GM21786 (cell line): ENCODE measurements at regions not wholly inside any gene's neighbourhood (a gene's known extent, or its start where the extent isn't known, plus 50 kb on each side); places are given as distances from the start of the nearest gene placed in this dataset.
"Not testable (repeated sequence)": the region's sequence is repeated elsewhere in the genome, so short reads cannot be mapped to it uniquely, and the experiment has no call there.

ENCODE experiments used
- ATAC-seq: cut with Tn5 transposase; IDR thresholded peaks from one replicate; pipeline ENCODE4 v1.9.1; 2021; ENCODE audit not compliant: unreplicated experiment

DNA sequence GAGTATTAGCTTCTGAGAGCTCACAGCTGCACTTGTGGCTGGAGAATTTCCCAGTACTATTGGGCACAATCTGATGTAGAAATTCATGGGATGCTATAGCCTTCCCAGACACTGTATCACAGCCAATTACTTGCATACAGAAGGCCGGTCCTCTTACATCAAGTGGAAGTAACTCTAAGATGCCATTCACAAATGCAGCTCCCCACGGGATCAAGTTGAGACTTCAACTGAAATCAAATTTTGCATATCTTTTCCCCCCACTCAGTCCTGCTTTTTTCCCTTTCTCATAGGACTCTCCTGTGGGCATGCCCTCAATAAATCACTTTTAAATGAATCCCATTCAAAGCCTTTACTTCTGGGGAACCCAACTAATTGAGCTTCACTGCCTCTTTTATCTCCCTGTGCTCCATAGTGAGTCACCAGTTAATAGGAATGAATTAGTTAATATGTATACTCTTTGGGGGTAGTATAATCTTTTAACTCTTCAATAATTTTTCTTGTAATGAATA lies 1970.8 kb downstream of the OLFM4 start:
- ATAC-seq, result no peak

DNA sequence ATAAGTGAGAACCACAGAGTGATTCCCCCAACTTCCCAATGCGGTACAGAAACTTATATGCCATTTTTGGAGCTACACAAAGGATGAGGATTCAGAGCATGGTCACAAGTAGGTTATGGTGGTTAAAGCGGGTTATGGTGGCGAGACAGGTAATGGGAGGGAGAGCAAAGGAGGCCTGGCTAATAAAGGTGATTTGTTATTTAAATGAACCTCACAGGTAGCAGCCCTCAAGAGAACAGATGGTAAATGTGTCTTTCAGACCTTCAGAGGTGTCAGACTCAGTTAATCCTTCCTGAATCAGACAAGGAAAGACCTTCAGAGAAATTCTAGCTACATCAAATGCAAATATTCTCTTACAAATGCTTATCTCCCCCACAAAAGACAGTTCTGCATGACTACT lies 1971.4 kb downstream of the OLFM4 start:
- no peak for ATAC-seq

DNA sequence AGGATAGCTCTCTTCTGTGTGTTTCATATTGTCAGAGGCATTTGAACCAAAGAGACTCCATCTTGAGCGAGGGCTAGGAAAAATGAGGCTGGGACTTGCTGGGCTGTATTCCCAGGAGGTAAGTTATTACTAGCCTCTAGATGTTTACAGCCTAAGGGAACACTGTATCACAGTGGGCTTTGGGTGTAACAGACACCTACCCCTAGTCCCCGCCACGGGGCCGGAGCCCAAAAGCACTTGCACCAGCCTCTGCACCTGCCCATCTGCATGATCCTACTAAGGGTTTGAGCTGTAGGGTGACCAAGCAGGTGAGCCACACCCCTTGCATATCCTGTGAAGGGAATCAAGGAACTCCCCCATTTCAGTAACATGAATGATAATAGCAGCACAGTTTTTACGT lies 1972.2 kb downstream of the OLFM4 start:
- no peak for ATAC-seq

DNA sequence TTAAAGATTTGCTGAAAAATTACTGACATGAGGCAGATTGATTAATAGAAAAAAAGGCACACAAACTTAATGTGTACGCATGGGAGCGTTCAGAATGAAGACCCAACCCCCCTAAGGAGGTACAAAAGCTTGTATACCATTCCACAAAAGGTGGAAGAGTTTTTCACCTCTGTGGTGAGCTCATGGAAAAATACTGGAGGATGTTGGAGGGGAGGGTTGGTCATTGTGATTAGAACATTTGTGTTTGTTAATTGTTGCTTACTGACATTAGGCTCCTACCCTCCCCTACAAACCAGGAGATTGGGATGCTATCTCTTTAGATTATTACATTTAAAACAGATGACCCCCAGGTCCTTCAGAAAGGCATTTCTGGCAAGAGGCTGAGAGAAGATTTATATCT lies 1973.3 kb downstream of the OLFM4 start:
- ATAC-seq, result no peak

DNA sequence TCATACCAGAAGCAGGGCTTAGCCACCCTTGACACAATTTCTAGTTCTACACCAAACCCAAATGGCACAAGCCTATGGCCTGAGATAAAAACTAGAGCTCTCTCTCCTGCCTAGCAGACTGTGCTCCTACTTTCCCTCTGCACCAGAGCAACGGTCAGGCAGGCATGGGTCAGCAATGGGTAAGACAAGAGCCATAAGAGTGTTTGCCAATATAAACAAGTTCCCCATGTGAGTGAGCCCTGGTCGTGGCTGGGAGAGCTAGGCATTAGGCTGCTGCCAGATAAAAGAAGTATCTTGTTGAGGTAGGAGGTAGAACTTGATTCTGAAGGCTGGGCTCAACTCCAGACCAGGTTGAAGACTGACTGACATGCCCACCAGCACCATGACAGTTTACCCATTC lies 1979.1 kb downstream of the OLFM4 start:
- no peak for ATAC-seq

DNA sequence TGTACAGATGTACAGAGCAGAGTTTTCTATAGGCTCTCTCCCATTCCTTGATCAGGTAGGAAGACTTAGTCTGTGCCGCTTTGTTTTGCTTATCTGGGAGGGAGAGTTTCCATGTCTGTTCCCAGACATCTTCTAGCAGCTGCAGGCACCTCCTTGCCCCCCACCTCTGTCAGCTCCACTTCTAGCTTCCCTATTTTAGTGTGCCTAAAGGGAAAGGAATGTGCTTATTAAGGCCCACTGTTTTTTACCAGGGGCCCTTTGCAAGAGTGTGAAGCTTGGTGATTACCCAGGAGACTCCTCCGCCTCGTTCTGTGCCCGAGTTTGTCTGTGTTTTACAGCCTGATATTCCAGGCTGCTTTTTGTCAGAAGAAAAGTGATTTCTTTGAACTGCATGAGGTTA lies 1984.4 kb downstream of the OLFM4 start:
- no peak for ATAC-seq

DNA sequence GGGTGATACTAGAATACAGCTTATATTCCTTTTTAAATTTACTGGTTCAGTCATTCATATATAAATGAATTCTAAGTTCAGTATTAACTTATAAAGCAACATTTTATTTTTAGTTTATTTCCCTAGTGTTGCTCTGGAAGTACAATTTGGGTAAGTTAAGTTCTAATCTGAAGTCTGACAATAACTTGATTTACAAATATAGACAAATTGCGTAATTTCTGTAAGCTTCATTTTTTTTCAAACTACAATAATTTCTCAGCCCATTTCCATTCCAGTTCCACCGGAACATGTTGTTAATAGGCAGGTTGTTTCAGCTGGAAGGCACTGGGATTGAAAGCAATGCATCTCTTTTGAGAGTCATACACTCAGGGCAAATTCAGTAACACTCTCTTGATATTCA lies 2000.7 kb downstream of the OLFM4 start:
- no peak for ATAC-seq

DNA sequence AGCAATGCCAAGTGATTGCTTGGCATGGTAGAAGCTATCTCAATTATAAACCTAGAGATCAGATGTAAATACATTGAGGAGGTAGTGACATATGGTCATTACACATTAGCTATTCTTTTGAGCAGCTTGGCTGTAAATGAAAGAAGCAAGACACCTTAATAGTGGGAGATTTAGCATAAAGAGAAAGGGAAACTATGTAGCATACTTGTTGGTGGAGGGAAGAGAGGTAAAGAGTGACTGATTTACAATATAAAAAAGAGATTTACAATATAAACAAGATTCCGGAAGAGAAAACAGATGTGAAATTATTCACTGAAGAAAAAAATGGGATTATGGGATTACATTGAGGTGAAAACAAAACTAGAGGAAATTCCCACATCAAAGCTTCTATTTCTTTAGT lies 2009.6 kb downstream of the OLFM4 start:
- ATAC-seq, result no peak

DNA sequence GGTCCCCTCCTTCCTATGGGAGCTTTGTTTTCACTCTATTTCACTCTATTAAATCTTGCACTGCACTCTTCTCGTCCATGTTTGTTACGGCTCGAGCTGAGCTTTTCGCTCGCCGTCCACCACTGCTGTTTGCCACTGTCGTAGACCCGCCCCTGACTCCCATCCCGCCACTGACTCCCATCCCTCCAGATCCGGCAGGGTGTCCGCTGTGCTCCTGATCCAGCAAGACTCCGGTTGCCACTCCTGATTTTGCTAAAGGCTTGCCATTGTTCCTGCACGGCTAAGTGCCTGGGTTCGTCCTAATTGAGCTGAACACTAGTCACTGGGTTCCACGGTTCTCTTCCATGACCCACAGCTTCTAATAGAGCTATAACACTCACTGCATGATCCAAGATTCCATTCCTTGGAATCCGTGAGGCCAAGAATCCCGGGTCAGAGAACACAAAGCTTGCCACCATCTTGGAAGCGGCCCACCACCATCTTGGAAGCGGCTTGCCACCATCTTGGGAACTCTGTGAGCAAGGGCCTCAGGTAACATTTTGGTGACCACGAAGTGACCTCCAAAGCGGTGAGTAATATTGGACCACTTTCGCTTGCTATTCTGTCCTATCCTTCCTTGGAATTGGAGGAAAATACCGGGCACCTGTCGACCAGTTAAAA lies 2025.4 kb downstream of the OLFM4 start:
- ATAC-seq, result not testable (repeated sequence)

DNA sequence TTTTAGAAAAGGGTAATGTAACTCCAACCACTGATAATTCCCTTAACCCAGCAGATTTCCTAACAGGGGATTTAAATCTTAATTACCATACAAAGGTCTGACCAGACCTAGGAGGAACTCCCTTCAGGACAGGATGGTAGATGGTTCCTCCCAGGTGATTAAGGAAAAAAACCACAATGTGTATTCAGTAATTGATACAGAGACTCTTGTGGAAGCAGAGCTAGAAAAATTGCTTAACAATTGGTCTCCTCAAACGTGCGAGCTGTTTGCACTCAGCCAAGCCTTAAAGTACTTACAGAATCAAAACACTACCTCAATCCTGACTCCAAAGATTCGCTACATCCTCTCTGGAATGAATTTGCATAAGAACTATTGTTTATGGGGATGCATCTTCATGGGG lies 2027.1 kb downstream of the OLFM4 start:
- not testable (repeated sequence) for ATAC-seq

DNA sequence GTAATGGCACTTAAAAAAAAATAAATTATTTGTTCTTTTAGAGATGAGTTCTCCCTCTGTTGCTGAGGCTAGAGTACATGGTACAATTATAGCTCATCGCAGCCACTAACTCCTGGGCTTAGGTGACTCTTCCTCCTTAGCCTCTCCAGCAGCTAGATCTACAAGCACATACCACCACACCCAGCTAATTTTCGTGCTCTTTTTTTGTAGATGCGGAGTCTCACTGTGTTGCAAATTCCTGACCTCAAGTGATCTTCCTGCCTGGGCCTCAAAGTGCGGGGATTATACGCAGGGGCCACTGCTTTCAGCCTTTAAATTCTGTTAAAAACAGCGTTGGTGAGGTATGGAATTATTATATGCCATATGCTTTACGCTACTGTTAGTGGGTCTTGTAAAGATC lies 2034.0 kb downstream of the OLFM4 start:
- ATAC-seq, result no peak

DNA sequence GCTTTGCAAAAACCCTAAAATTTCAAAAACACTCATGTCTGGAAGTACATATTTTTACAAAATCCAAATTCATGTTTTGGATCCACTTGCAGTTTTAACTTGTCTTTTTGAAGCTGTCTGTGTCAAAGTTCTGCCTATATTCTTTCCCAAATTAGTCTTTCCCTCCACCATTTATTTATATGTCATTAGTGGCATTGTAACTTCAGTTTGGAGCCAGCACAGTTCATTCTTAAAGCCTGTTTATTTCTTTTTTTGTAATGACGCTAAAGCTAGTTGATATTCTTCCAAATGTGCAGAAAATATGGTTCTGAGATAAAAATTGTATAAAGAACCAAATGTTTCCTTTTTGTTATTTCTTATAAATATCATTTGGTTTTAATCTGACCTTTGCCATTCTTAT lies 2039.3 kb downstream of the OLFM4 start:
- no peak for ATAC-seq

DNA sequence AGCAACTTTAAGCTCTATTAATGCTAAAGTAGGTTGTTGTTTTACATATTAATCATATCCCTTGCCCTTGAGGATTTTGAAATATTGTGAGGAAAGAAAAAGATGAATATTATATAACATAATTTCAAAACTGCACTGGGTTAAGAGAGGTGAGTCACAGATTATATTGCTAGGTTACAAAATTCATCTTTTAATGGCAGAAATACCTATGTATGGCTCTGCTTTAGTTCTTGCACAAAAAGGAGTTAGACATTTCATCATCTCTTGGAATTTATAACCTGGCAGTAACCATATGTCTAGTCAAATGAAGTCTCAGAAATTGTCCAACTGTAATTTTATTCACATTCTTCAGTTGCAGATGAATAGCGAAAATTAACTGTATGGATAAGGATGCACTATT lies 2041.1 kb downstream of the OLFM4 start:
- ATAC-seq, result no peak

DNA sequence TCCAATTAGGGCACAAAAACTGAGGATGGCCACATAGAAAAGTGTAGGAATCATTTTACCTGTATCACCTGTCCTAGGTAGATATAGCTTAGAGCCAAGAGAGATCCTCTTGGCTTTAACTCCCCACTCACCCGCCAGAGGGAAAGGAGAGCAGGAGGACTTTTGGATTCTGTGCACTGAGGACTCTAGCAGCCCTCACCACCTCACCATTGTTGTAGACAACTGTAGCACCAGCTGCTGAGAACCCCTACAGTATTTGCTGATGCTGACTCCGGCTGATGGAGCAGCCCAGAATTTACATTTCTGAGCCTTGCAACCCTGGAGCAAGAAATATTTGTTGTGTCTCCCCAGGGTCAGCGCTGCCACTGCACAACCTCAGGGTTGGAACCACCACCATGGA lies 2044.4 kb downstream of the OLFM4 start:
- no peak for ATAC-seq

DNA sequence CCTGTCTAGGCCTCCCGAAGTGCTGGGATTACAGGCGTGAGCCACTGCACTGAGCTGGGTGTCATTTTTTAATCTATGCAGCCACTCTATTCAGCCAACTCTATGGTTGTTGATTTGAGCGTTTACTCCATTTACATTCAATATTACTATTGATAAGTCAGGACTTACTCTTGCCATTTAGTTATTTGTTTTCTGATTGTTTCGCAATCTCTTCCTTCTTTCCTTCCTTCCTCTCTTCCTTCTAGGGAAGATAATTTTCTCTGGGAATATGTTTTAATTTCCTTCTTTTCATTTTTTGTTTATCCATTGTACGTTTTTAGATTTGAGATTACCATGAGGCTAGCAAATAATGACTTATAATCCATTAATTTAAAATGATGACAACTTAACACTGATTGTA lies 2056.0 kb downstream of the OLFM4 start:
- no peak for ATAC-seq

DNA sequence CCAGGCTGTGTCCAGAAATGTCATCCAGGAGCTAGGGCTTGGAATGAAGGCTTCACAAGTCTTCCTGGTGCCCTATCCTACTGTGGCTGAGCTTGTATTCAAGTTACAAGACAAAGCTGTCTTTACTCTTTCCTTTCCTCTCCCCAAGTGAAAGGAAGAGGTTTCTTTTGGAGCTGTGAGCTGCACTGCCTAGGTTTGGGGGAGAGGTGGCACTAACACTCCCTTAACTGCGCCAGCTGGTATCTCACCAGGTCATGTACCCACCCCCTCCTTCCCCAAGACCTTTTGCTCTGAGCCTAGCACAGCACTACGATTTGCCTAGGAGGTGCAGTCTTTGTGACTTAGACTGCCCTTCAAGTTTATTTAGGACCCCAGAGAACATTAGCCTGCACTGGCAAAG lies 2053.6 kb upstream of the PRR20A start:
- ATAC-seq, result no peak

DNA sequence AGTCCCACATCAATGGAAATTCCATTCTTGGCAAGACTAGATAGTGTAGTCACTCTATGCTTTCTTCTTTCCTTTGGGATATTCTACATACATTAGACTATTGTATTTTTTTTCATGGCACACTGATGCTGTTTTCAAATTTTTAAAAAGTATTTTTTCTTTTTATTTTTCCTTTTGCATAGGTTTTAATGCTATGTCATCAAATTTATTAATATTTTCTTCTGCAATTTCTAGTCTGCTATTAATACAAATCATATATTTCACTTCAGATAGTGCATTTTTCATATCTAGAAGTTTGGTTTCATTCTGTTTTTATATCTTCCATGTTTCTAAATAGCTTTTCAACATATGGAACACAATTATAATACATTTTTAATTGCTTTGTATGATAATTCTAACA lies 2050.1 kb upstream of the PRR20A start:
- no peak for ATAC-seq

DNA sequence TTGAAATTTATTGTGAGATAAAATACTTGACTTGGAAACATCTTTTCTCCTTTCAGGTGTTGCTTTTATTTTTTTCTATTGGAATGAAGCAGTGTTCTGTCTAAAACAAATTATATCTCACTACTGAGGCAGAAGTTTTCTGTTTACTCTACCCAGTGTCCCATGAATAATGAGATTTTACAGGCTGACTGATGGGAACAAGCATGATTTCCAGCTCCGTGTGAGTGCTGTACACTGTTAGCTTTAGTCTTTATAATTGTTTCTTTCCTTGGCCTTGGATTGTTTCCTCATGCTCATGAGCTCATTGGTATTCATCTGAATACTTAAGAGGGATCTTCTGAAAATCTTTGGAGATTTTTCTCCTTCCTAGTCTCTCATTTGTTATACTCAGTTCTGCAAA lies 2049.5 kb upstream of the PRR20A start:
- no peak for ATAC-seq

DNA sequence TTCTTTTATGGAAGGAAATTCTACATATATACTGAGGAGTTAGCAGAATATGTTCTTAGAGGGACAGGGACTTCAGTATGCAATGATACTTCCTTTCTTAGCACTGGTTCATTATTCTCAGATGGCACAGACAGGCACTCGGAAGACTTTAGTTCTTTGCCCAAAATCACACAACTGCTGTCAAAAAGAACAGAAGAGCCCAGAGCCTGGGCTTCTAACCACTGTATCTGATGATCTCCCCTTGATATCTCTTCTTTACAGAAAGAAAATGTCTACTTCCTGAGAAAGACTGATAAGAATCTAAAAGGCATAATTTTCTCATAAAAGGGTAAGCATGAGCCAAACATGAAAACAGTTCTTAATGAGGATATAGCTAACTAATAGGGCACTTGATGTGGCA lies 2034.2 kb upstream of the PRR20A start:
- ATAC-seq, result no peak

DNA sequence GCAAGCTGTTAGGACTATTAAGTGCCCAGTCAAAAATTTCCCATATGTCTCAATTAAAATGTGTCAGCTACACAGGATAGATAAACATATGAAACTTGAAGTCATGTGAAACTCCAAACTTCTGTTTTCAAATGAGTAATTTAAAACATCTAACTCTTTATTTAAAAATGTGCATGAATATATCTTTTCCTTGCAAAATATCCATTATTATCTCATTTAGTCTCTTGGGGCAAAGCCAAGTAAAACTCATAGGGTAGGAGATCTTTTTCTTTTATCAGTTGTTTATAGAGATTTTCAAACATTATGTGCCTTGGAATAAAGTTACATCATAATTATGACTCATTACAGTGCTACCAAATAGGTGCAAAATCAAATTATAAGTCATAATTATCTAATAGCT lies 2020.1 kb upstream of the PRR20A start:
- no peak for ATAC-seq

DNA sequence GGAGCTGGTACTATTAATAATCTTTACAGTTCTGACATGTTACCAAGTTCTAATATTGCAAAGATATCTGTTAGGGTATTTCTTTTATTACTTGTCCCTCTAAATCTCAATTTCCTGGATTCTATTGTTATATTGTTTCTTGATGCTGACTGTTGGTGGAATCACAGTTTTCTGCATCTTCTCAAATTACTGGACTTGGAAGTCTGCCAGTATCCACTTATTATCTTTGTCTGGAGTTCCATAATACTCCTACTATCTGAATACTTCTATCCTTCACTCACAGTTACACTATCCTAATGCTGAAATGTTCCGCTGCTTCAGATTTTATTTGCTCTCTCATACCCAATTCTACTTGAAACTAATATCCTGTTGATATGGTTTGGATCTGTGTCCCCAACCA lies 1985.7 kb upstream of the PRR20A start:
- ATAC-seq, result no peak

DNA sequence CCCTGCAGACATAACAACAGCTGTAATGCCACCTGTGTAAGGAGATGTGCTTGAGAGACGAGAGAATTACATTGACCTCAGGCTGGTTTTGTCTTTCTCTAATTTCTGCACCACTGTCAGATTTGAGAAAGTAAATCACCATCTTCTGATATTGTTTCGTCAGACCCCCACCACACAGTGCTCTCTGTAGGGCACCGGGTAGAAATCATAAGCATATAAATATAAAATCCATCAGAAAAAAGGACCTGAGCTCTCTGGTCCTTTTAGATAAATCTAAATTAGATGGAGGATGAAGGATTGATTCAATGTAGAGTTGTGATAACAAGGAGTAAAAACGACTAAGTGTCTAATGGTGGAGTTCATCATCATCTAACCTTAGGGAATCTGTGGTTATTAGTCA lies 1981.0 kb upstream of the PRR20A start:
- no peak for ATAC-seq

DNA sequence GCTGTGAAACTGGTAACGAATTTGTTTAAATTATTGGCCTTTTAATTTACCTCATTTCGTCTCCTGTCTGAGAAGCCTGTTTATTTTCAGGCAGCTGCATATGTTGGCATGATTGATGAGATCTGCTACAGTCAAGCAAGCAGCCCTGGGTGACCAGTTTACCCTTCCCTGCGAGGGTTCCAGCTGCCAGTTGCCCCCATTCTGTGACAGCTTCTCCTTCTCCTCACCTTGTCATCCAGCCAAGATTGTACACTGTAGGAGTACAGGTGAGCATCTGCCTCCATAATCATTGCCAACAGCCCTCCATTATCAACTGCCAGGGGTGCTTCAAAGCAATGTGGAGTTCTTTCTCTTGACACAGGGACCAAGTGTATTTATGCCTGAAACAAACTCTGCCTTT lies 1979.9 kb upstream of the PRR20A start:
- no peak for ATAC-seq
